ENCODE measurements at regions not wholly inside any gene's neighbourhood (a gene's known extent, or its start where the extent isn't known, plus 50 kb on each side); places are given as distances from the start of the nearest gene placed in this dataset.

- WGBS (ENCODE audit: low lambda C conversion rate), result 0% methylated on average over 1 of the region's 1 CpG
- no peaks in the 10 kb centered on the region for H4K20me1 ChIP-seq (ENCODE audit: insufficient read depth, low read length)
- H3K9me3 ChIP-seq (ENCODE audit: low read length), result peaks cover 94% of the 10 kb centered on the region
- H3K79me2 ChIP-seq (ENCODE audit: insufficient read depth, low read length), result no peaks in the 10 kb centered on the region
- TF ChIP-seq TFAP4 (IDR thresholded peaks at IDR 0.05; ENCODE audit: borderline replicate concordance, low read depth), result no peak
- no peak for TF ChIP-seq KDM1A (CRISPR knock-in tag; IDR thresholded peaks at IDR 0.05)
- peak; percentile 63 to 74 for TF ChIP-seq MAFK (conservative IDR thresholded peaks at IDR 0.05 in 1 of 2, IDR thresholded peaks at IDR 0.05 in 1 of 2; ENCODE audit: low read length in 2 of 2)
- TF ChIP-seq ZNF883 (CRISPR knock-in tag; IDR thresholded peaks at IDR 0.05; ENCODE audit: not compliant biosample characterization), result no peak
- peak; percentile 47; the same call in 1 of the 2 replicates for TF ChIP-seq MAFF (IDR thresholded peaks at IDR 0.05; ENCODE audit: low read depth, low read length)
- H3K4me1 ChIP-seq (ENCODE audit: insufficient read depth, low read length), result no peaks in the 10 kb centered on the region
- no TSS peak for BruUV-seq (replicated peaks)
- H3K27me3 ChIP-seq (ENCODE audit: control insufficient read depth in 1 of 2, insufficient read depth in 2 of 2, low read length in 2 of 2), result no peaks in the 10 kb centered on the region
- H3K36me3 ChIP-seq (replicated peaks in 1 of 2; ENCODE audit: control insufficient read depth in 1 of 2, insufficient read depth in 2 of 2, low read length in 2 of 2), result no peaks in the 10 kb centered on the region
- H3K9ac ChIP-seq (ENCODE audit: insufficient read depth, low read depth, low read length), result no peak overlapping the region
- ATAC-seq (no peak), DNase-seq (ENCODE audit: low spot score) (no peak), FAIRE-seq (no peak)
- CTCF ChIA-PET (ENCODE audit: low intra/inter-chr PET ratio, low total read pairs), result no interaction called here
- no peak overlapping the region for H2AFZ ChIP-seq (ENCODE audit: low read length)
- POLR2A ChIA-PET, result no interaction called here
- no peak overlapping the region for H3K27ac ChIP-seq (ENCODE audit: extremely low read length, insufficient read depth, low read length)
- no peak overlapping the region for H3K4me2 ChIP-seq (ENCODE audit: low read depth, low read length)
- no peak overlapping the region for H3K4me3 ChIP-seq (replicated peaks in 1 of 3; ENCODE audit: insufficient read depth in 1 of 3, low read depth in 2 of 3, low read length in 3 of 3)
- in situ Hi-C loops (cut with HindIII; ENCODE audit: extremely low pct_ligation_motif_present, low pct_unique_long_range_greater_than_20kb), result no loop called here
- intact Hi-C loops (cut with micrococcal nuclease; ENCODE audit: unreplicated experiment), result no loop called here
Measured at GRCh38 chr14:42918615-42919014, 1311.9 kb downstream of the LRFN5 start.

DNA sequence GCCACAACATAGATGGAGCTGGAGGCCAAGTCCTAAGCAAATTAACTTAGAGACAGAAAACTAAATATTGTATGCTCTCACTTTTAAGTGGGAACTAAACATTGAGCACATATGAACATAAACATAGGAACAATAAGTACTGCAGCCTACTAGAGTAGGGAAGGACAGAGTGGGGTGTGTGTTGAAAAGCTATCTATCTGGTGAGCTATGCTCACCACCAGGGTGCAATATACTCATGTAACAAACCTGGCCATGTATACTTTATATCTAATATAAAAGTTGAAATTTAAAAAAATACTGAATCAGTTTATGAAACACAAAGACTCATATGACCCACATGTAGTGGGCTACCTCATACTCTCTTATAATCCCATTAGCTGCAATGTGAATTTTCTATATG, 1305.0 kb downstream of the LRFN5 start:
- Histone ChIP-seq H3K4me3 (replicated peaks in 1 of 3; ENCODE audit: insufficient read depth in 1 of 3, low read depth in 2 of 3, low read length in 3 of 3) (no peak overlapping the region), H3K4me1 (ENCODE audit: insufficient read depth, low read length) (no peaks in the 10 kb centered on the region), H3K9ac (ENCODE audit: insufficient read depth, low read depth, low read length) (no peak overlapping the region), H3K4me2 (ENCODE audit: low read depth, low read length) (no peak overlapping the region), H2AFZ (ENCODE audit: low read length) (no peak overlapping the region), H3K36me3 (replicated peaks in 1 of 2; ENCODE audit: control insufficient read depth in 1 of 2, insufficient read depth in 2 of 2, low read length in 2 of 2) (no peaks in the 10 kb centered on the region), H3K27ac (ENCODE audit: extremely low read length, insufficient read depth, low read length) (no peak overlapping the region), H4K20me1 (ENCODE audit: insufficient read depth, low read length) (no peaks in the 10 kb centered on the region), H3K9me3 (ENCODE audit: low read length) (peaks cover 90% of the 10 kb centered on the region), H3K79me2 (ENCODE audit: insufficient read depth, low read length) (no peaks in the 10 kb centered on the region), H3K27me3 (ENCODE audit: control insufficient read depth in 1 of 2, insufficient read depth in 2 of 2, low read length in 2 of 2) (no peaks in the 10 kb centered on the region)
- in situ Hi-C loops (cut with HindIII; ENCODE audit: extremely low pct_ligation_motif_present, low pct_unique_long_range_greater_than_20kb) (no loop called here), intact Hi-C loops (cut with micrococcal nuclease; ENCODE audit: unreplicated experiment) (no loop called here)
- no TSS peak for BruUV-seq (replicated peaks)
- TF ChIP-seq NR2C2 (CRISPR knock-in tag; IDR thresholded peaks at IDR 0.05; ENCODE audit: borderline replicate concordance), result no peak
- ATAC-seq, result no peak
- FAIRE-seq, result no peak
- POLR2A ChIA-PET, result no interaction called here
- CTCF ChIA-PET (ENCODE audit: low intra/inter-chr PET ratio, low total read pairs), result no interaction called here
- no peak for DNase-seq (ENCODE audit: low spot score)
